Esophagus muscularis mucosa (tissue), 4 donors: ENCODE measurements at regions not wholly inside any gene's neighbourhood (a gene's known extent, or its start where the extent isn't known, plus 50 kb on each side); places are given as distances from the start of the nearest gene placed in this dataset.

ENCODE experiments used
- CTCF ChIP-seq, 3 experiments: fragments of 200-600 bp in 2 of 3; fragments of 450-650 bp in 1 of 3; sonication (generic) in 2 of 3; IDR thresholded peaks; one replicate each; pipeline ENCODE4 v1.5.1; 2017 to 2019; ENCODE audit warnings: antibody characterized with exemption in 3 of 3, mild to moderate bottlenecking in 2 of 3, moderate library complexity in 1 of 3
- EP300 ChIP-seq: sonication (generic); formaldehyde crosslinking; IDR thresholded peaks from one replicate; pipeline ENCODE4 v1.6.1; 2017; ENCODE audit warnings: antibody characterized with exemption
- POLR2A ChIP-seq: fragments of 450-650 bp; IDR thresholded peaks from one replicate; pipeline ENCODE4 v1.6.1; 2017; ENCODE audit warnings: antibody characterized with exemption, moderate library complexity, mild to moderate bottlenecking, low read depth
- POLR2AphosphoS5 ChIP-seq, 2 donors: sonication (generic); formaldehyde crosslinking; IDR thresholded peaks; one replicate each; pipeline ENCODE4 v1.6.1; 2017; ENCODE audit warnings: antibody characterized with exemption in 2 of 2

GRCh38 chr16:55418586-55418985 lies 60.4 kb upstream of the MMP2 start:
- TF ChIP-seq CTCF (IDR thresholded peaks at IDR 0.05) (no peak), POLR2AphosphoS5 (IDR thresholded peaks at IDR 0.05) (no peak), EP300 (no peak), POLR2A (no peak)
